ENCODE measurements at regions not wholly inside any gene's neighbourhood (a gene's known extent, or its start where the extent isn't known, plus 50 kb on each side); places are given as distances from the start of the nearest gene placed in this dataset.

DNA sequence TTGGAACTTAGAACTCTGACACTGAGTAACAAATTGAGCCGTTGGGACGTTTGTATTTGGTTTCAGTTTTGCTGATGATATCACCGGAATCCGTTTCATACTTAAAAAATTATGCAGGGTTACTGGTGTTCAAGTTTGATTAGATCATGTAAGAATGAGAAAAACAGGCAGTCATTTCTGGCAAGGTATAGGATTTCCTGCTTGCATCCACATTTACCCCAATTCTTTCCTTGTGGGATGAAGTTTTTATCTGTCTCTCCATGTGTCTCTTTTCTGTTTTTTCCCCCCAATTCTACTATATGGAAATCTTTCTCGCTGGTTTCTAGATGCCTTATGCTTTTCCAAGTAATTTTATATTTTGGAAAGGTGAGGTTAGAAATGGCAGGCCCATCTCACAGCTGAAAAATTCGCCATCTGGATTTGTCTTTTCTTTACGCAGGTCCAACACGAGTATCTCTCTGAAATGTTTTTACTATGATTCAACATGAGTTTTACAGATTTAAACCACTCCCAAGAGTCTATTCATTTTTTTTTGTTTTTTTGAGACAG, 197.9 kb downstream of the SHOX start:
- Histone ChIP-seq H3K18ac (ENCODE audit: extremely low read depth, low read length) (no peak overlapping the region), H4K5ac (ENCODE audit: insufficient read length, low read depth, low read length) (no peak overlapping the region), H3K4me1 (replicated peaks in 1 of 4; ENCODE audit: control insufficient read depth in 3 of 4, insufficient read depth in 4 of 4, low read length in 3 of 4) (peaks cover 1 to 5% (median 3%) of the 10 kb centered on the region in 4 experiments; a peak in 3 of 7 replicates), H3K36me3 (ENCODE audit: control insufficient read depth in 2 of 4, insufficient read depth in 4 of 4, low read length in 3 of 4) (no peaks in the 10 kb centered on the region), H2BK12ac (ENCODE audit: low read depth, low read length) (no peak overlapping the region), H3K79me2 (ENCODE audit: control insufficient read depth in 1 of 2, insufficient read depth in 2 of 2, low read length in 2 of 2) (no peaks in the 10 kb centered on the region), H4K91ac (replicated peaks; ENCODE audit: insufficient read length, low read length) (no peak overlapping the region), H3K4ac (replicated peaks; ENCODE audit: insufficient read length, low read depth, low read length) (no peak overlapping the region), H2AK5ac (ENCODE audit: low read depth, low read length) (no peak overlapping the region), H3K4me2 (ENCODE audit: insufficient read depth in 1 of 2, low read depth in 2 of 2, low read length in 2 of 2) (no peak overlapping the region), H3K27me3 (replicated peaks in 1 of 4; ENCODE audit: control insufficient read depth in 3 of 4, extremely low read depth in 1 of 4, insufficient read depth in 3 of 4, low read length in 3 of 4) (no peaks in the 10 kb centered on the region), H3K23ac (ENCODE audit: insufficient read length) (no peak overlapping the region), H3K9ac (replicated peaks in 1 of 4; ENCODE audit: extremely low read depth in 1 of 4, low read depth in 3 of 4, low read length in 3 of 4) (no peak overlapping the region), H3K79me1 (ENCODE audit: low read depth, low read length) (no peaks in the 10 kb centered on the region), H3K56ac (replicated peaks; ENCODE audit: insufficient read length, low read depth, low read length) (no peak overlapping the region), H2BK20ac (ENCODE audit: low read length) (no peak overlapping the region), H2BK15ac (ENCODE audit: low read length) (no peak overlapping the region), H2AFZ (ENCODE audit: low read length) (no peak overlapping the region), H3K4me3 (ENCODE audit: extremely low read depth in 1 of 4, insufficient read depth in 2 of 4, low read depth in 3 of 4, low read length in 4 of 4) (no peak overlapping the region), H2BK120ac (replicated peaks; ENCODE audit: low read depth, low read length) (no peak overlapping the region), H2BK5ac (ENCODE audit: low read depth, low read length) (no peak overlapping the region), H4K20me1 (replicated peaks in 1 of 2; ENCODE audit: control insufficient read depth in 1 of 2, insufficient read depth in 2 of 2, low read length in 2 of 2) (no peaks in the 10 kb centered on the region), H3K27ac (ENCODE audit: low read depth, low read length) (no peak overlapping the region), H3K14ac (ENCODE audit: insufficient read length) (no peak overlapping the region), H3K9me3 (ENCODE audit: insufficient read depth in 2 of 2, low read depth in 1 of 2, low read length in 1 of 2) (peaks cover 0 to 5% of the 10 kb centered on the region in 2 experiments; a peak in 1 of 4 replicates), H3K23me2 (ENCODE audit: low read depth, low read length) (no peaks in the 10 kb centered on the region), H4K8ac (ENCODE audit: extremely low read depth, insufficient read depth, low read length) (no peak overlapping the region)
- 86% methylated on average over 8 of the region's 8 CpGs; no CpG with 5 or more reads in 1 of the 2 experiments for WGBS, 2 experiments (ENCODE audit: extremely low coverage in 1 of 2, insufficient coverage in 1 of 2, insufficient read length in 1 of 2, insufficient replicate concordance in 2 of 2, low coverage in 1 of 2, low lambda C conversion rate in 2 of 2, missing lambda C conversion rate in 1 of 2)
- ChIA-PET POLR2A (ENCODE audit: partially characterized antibody) (no interaction called here), CTCF (ENCODE audit: partially characterized antibody) (no interaction called here)
- FAIRE-seq (no peak), DNase-seq (ENCODE audit: low read depth in 1 of 2, low spot score in 2 of 2) (peak in 1 of 2 experiments; percentile 8)
- no peak for TF ChIP-seq TEAD4 (IDR thresholded peaks at IDR 0.05; ENCODE audit: low read depth, low read length)
- no peak for TF ChIP-seq NRF1 (IDR thresholded peaks at IDR 0.05; ENCODE audit: low read depth, low read length)
- TF ChIP-seq BRCA1 (IDR thresholded peaks at IDR 0.05; ENCODE audit: low read depth, low read length) = no peak
- no peak for TF ChIP-seq POLR2A (IDR thresholded peaks at IDR 0.05; ENCODE audit: control extremely low read depth in 1 of 2, low read depth in 2 of 2, low read length in 2 of 2)
- TF ChIP-seq SIX5 (IDR thresholded peaks at IDR 0.05; ENCODE audit: low read depth, low read length) = no peak
- TF ChIP-seq KDM5A (IDR thresholded peaks at IDR 0.05; ENCODE audit: low read length) = no peak
- TF ChIP-seq SP2 (IDR thresholded peaks at IDR 0.05; ENCODE audit: low read length) = no peak
- TF ChIP-seq SP4 (IDR thresholded peaks at IDR 0.05; ENCODE audit: low read length) = no peak
- TF ChIP-seq, protein P1, sequence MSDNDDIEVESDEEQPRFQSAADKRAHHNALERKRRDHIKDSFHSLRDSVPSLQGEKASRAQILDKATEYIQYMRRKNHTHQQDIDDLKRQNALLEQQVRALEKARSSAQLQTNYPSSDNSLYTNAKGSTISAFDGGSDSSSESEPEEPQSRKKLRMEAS (IDR thresholded peaks at IDR 0.05) = no peak
- no peak for TF ChIP-seq JUN (IDR thresholded peaks at IDR 0.05; ENCODE audit: low read depth, low read length)

Data from H1 (cell line).